LoVo (cell line): ENCODE measurements at regions not wholly inside any gene's neighbourhood (a gene's known extent, or its start where the extent isn't known, plus 50 kb on each side); places are given as distances from the start of the nearest gene placed in this dataset.
"Not testable (repeated sequence)": the region's sequence is repeated elsewhere in the genome, so short reads cannot be mapped to it uniquely, and the experiment has no call there.

Experiments
- DNase-seq: peaks from one replicate; pipeline ENCODE4 v3.0.0-alpha.2; 2016; ENCODE audit warnings: low spot score

DNA sequence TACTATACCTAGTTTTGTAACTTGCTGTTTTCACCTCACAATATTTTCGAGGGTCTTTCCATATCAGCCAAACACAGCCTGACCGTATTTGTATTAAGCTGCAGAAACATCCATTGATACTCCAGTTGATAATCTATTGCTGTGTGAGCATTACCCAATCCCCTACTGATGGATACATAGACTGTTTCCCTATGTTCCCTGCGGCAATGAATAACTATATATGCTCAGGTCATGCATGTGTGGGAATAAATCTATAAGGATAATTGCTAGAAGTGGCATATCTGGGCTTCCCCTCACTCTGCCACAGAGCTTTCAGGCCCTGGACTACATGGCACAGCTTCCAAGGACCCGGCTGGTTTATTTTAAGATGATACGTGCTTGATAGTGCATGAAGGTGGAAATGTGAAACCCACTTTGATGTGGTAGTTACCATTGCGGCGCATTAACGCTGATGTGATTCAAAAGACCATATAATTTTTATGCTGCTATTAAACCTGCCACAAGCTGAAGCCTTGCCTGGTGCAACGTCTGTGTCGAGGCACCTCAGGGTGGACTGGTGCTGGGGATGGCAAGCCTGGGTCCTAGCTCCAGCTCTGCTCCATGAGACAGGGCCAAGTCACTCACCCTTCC, 81.4 kb upstream of the KCNK12 start:
- no peak for DNase-seq

DNA sequence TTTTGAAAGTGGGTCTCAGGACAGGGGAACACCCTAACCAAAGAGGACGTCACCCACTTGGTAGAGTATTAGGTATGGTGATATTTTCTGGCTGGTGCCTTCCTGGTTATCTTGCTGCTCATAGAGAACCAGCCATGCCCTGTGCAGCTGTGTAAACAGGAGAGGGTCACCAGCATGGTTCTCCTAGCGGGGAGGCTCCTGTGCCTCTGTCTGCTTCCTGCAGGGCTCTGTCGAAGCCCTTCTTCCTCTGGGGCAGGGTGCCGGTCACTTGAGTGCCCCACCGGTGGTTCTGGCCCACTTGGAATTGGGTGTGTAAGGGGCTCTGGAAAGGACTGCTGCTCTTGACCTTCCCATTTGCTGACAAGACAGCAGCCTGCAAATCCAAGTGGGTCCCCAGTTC, 80.5 kb upstream of the KCNK12 start:
- DNase-seq: no peak

DNA sequence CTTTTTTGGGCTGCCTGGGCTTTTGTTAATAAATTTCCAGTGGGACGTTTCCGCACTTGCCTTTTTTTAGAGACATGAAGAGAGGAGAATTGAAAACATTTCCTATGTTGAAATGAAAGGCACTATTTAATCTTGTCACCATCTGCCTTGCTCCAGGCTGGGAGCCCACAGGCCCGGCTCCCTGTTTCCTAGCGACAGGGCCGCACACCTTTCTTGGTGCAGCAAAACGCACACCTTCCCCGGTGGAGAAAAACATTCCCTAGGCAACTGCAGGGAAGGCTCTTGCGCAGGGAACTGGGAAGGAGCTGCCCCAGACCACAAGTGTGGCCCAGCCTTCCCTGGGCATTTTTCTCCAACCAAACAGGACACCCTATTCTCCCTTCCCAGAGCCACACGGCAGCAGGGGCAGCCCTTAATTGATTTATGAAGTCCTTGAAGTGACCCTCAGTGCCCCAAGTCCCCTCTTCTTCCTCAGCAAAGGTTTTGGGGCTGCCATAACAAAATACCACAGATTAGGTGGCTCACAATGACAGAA, 79.3 kb upstream of the KCNK12 start:
- no peak for DNase-seq

DNA sequence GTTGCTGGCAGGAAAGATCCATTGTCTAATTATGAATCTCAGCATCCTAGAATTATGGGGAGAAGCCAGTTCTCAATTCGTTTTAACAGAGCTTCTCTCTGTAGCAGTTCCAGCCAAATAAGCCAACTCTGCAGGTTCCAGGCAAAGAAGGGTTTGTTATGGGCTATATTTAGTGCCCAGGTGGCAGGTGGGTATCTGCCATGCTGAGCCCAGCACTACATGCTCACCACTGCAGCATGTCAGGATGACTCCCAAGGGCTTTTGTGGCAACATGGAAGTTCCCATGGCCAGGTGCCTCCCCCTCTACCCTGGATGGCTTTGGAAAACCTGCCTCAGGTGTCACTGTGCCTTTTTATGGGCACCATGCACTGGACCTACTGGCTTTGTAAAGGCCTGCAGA, 74.5 kb upstream of the KCNK12 start:
- DNase-seq: no peak

DNA sequence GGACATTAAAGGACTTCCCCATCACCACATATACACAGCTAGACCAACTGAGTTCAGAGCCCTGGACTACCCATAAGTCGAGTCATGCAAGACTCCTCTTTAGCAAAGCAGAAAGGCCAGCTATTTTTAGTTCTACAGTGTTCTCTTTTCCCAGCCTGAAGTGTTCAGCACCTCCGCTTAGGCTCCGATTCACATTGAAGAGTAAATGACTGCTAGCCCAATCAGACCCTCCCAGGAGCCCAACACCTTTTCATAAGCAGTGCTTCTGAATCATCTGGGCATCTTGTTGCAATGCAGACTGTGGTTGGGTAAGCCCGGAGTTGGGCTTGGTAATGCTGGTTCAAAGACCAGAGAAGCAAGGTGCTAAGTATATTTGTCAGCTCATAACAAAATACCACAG, 73.6 kb upstream of the KCNK12 start:
- DNase-seq: no peak

DNA sequence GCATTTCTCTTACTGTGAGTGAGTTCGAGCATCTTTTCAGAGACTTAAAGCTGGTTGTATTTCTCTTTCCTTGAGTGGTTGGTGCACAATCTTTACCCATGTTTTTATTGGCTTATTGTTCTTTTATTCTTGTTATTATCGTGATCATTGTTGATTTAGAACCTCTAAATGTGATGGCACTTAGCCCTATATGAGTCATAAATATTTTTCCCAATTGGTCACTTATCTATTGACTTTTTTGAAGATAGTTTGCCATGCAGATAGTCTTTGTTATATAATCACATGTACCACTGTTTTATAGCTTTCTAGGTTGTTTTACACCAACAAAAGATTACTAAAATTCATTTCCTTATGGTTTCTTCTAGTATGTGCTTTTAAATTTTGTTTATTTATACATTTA, 70.6 kb upstream of the KCNK12 start:
- DNase-seq: no peak

DNA sequence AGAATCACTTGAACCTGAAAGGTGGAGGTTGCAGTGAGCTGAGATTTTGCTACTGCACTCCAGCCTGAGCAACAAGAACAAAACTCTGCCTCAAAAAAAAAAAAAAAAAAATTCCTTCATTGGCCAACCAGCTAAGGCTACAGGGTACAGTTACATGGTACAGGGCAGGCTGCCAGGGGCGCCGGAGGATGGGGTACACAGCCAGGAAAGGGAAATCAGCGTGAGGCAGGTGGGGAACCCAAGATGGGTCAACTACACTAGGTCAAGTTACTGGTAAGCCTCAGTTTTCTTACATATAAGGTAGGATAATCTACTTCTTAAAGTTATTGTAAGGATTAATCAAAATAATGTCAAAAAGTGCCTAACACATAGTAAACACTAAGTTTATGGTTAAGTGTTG, 69.6 kb upstream of the KCNK12 start:
- no peak for DNase-seq

DNA sequence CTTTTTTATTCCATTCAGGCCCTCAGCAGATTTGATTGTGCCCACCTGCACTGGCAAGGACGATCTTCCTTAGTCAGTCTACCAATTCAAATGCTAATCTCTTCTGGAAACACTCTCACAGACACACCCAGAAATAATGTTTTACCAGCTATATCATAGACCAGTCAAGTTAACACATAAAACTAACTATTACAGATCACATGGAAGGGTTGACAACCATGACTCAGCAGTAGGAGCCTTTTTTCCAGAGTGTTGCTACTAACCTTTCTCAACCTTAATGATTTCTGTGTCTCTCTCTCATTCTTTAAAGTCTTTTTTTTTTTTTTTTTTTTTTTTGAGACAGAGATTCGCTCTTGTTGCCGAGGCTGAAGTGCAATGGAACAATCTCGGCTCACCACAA, 68.7 kb upstream of the KCNK12 start:
- peak; percentile 28 for DNase-seq

DNA sequence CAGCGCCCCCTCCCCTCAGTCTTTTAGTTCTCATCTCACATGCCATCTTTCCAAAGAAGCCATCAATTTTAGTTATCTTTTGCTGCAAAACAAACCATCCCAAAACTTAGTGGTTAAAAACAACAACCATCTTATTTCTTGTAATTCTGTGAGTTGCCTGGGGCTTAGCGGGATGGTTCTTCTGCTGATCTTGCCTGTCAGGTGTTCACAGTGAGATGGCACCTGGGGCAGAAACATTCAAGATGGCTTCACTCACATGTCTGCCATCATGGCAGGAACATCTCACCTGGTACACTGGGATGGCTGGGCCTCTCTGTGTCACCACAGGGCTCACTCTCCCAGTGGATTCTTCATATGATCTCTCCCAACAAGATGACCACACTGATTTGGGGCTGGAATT, 67.6 kb upstream of the KCNK12 start:
- no peak for DNase-seq

DNA sequence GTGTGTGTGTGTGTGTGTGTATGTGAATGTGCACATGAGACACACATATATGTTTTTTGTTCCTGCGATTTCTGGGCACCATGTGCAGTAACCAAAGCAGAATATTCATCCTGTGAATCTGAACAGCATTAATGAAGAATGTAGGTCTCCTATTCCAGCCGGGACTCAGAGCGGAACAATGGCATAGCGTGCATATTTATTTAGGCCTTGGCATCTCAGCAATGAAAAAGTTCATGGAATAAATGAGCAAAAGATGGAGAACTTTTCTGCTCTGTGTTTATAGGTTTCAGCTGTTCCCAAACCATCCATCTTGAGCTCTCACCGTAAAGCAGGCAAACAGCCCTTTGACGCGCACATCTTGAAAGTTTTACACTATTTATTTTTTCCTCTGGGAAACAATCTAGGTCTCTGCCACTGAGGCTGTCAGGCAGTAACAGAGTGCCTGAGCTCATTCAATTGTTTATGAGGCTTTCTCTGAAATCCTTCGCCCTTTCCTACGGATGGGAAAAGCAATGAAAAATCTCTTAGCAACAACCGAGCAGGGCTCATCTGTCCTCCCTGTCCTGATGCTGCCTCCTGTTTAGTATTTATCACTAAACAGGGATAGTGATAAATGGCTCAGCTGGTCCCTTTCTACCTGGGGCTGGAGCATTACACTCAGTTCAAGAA, 65.9 kb upstream of the KCNK12 start:
- no peak for DNase-seq

DNA sequence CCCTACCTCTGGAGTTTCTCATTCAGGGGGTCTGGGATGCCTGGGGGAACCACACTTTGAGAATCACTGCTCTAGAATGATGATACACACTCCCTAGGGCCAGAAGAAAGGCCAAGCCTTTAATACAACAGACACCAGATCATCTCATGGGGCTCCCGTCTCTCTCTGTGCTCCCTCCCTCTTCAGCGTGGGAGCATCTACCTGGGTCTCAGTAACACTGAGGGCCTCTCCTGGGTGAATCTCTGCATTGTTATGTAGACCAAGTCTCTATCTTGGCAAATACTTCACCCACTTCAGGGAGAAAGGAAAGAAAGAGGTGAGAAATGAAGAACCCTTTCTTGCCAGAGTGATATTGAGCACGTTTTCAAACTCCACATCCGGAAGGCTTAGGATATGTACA, 65.4 kb upstream of the KCNK12 start:
- DNase-seq: no peak

DNA sequence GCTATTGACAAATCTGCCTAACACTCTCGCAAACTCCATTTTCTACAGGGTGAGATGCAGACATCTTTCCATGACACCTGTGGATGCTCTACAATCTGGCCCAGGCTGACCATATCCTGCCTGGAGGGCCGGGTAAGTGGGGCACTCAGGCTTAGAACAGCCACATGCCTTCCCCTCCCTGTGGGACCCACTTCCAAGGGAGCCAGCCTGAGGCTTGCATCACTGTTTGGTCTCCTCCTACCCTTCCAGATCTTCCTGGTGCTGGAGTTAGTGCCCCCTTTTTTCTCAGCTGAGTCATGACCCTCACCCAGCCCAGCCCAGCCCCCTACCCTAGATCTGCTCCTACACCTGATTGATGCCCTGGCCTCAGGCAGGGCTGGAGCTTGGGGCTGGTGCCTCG, 62.0 kb upstream of the KCNK12 start:
- no peak for DNase-seq

DNA sequence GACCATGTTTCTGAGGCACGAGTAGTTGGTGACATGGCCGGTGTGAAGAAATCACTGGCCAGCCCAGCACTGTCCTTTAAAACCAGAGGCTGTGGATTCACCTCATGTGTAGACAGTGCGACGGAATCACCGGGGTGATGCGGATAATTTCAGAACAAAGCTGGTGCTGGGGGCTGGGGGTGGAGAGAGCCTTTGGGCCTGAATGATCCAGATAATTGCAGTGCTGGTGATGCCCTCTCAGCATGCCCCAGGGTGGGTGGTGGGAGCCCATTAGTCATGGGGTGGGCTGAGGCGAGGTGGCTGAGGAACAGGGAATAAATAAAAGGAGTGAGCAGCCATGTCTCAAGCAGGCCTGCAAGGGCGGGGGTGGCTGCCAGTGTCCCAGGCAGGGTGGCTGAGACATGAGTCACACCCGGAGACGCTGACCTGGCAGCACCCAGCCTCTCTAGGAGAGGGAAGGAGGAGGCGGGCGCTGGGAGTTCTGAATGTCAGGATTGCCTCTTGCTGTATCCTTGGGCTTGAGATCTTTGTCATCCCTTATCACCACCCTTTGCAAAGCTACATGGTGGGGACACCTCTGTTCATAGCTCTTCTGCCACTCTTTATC, 61.1 kb upstream of the KCNK12 start:
- DNase-seq: peak; percentile 49

DNA sequence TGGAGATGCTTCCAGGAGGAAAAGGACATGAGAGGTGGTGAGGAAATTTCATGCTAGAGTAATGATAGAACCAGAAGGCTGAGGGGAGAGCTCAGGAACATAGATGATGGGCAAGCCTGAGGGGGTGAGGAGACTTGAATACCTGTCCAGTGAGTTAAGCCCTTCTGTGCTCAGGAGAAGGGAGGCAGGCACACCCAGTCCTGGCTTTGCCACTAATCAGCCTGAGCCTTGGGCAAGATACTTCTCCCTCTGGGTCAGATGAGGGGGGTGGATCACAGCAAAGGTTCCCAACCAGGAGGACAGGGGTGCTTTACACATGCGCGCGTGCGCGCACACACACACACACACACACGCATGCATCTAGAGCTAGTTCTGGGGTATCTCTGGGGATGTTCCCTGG, 60.5 kb upstream of the KCNK12 start:
- DNase-seq: no peak

DNA sequence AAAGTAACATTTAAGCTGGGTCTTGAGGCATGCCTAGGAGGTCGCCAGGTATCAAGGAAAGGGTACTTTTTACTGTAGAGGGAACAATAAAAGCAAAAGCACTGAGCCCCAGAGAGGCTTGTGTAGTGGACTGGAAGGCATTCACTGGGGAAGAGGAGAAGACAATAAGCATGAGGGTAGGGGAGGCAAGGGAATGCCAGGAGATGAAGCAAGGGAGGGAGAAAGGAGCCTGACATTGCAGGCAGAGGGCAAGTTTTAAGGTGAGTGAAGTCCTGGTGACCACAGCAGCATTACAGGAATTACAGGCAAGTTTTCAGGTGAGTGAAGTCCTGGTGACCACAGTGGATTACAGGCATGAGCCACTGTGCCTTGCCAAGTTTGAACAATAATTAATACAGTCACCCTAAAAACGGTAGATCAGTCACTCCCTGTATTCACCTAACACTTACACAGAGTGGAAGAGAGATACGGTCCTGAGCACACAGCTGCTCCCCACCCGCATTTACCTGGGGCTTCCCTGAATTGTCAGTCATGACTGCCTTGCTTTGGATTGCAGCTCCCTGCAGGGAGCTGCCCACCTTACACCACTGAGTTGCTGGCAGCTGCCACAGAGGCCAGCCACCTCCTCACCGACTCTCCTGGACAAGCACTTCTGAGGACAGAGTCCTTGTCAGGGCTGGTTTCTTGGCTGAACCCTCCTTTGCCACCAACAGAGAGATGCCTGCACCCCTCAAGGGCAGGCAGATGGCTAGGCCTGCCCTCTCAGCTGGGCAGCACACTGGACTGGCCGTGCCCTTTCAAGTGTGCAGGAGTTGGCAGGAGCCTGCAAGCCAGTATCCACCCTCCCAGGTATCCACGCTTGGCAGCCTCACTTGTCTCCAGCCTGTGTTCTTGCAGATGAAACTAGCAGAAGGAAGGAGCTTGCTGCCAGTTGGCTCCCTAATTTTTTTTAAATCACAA, 59.0 kb upstream of the KCNK12 start:
- no peak for DNase-seq

DNA sequence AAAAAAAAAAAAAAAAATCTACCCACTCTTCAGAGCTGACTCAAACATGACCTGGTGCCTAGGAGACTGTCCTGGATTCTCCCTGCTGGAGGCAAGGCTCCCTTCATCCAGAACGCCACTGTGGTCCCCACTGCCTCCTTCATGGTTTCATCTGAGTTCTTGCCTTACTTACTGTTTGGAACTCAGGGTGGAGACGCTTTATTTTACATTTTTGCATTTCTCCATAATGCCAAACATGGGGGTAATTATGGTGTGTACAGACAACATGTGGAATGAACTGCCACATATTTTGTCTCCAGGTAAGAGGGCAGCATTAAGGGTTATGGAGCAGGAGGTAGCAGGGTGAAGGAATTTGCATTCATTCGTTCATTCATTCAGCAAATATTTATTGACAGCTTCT, 58.1 kb upstream of the KCNK12 start:
- no peak for DNase-seq

DNA sequence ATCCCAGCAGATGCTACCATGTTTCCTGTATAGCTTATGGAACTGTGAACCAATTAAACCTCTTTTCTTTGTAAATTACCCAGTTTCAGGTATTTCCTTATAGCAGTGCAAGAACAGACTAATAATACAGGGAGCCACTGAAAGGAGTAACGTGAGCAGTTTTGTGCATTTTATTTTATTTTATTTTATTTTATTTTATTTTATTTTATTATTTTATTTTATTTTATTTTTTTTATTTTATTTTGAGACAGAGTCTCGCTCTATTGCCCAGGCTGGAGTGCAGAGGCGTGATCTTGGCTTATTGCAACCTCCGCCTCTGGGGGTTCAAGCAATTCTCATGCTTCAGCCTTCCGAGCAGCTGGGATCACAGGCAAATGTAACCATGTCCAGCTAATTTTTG, 55.9 kb upstream of the KCNK12 start:
- DNase-seq: no peak

DNA sequence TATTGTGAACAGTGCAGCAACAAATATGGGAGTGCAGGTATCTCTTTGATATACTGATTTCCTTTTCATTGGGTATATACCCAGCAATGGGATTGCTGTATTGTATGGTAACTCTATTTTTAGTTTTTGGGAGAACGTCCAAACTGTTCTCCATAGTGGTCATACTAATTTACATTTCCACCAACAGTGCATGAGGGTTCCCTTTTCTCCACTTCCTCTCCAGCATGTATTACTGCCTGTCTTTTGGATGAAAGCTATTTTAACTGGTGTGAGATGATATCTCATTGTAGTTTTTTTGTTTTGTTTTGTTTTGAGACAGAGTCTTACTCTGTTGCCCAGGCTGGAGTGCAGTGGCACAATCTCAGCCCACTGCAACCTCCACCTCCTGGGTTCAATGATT, 52.4 kb upstream of the KCNK12 start:
- not testable (repeated sequence) for DNase-seq

DNA sequence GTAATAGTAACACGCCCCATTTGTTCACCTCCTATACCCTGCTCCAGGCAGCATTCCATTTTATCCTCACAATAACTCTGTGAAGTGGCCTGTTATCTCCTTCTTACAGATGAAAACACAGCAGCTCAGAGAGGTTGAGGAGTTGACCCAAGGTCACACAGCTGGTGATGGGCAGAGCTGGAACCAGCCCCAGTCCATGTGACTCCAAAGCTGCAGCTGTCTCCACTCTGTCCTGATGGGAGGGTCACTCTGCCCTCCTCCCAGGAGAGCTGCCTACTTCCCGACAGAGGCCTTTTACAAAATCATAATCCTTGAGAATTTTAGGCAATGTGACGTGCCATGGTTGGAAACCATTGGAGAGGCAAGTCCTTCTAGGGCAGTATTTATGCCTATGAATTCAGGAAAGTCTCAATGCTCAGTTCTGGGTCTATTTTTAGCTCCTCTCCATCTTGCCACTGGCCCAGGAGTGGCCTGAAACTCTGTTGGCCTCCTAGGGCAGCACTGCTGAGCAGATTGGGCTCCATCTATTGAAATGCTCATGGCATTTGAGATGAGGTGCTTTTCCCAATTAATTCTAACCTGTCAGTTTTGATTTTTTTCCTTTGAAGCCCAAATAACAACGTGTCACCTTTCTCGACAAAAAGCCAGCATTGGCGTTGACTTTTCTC, 50.1 kb upstream of the KCNK12 start:
- DNase-seq: no peak
